NCI-H446 (cell line): ENCODE measurements at regions not wholly inside any gene's neighbourhood (a gene's known extent, or its start where the extent isn't known, plus 50 kb on each side); places are given as distances from the start of the nearest gene placed in this dataset.

Experiments
- DNase-seq, 2 experiments: peaks; one replicate each; lab custom pipeline; 2025; lab: John Stamatoyannopoulos, UW

DNA sequence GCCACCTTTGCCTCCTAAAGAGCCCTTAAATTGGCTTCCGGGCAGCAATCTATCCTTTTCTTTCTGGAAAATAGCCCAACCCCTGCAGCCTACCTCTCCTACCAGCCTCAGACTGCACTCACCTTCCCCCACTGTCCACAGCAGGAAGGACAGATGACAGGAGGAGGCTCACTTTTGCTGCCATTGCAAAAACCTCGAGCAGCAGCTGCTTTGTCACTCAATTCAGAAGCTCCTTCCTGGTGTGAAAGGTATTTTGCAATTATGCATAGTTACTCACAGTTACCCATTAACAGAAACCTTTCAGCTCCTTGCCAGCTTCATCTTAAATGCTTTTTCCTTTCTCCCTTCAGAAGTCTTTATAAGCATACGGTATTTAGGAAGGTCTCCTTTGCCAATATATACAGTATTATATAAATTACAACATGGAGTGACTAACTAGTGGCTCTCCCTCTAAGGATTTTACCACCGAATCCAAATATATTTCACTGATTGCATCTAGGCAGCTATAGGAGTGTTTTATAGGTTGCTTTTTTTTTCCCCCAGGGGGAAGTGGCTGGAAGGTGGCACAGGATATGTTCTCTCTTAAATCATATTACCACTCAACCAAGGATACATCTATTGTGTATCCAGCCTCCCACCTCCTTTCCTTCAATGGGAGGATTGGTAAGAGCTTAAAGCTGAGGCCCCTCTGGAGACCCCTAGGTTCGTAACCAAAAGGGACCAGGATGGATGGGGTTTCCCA is 142.1 kb upstream of the IPO9 start:
- no peak for DNase-seq

GRCh38 chr1:201688514-201688913 is 140.4 kb upstream of the IPO9 start:
- no peak for DNase-seq

- no peak for DNase-seq
These were observed 139.3 kb upstream of the IPO9 start for GRCh38 chr1:201689647-201690046.

- DNase-seq = no peak
These were observed 138.4 kb upstream of the IPO9 start for GRCh38 chr1:201690528-201690927.

GRCh38 chr1:201691716-201692554 is 137.0 kb upstream of the IPO9 start:
- no peak for DNase-seq

DNA sequence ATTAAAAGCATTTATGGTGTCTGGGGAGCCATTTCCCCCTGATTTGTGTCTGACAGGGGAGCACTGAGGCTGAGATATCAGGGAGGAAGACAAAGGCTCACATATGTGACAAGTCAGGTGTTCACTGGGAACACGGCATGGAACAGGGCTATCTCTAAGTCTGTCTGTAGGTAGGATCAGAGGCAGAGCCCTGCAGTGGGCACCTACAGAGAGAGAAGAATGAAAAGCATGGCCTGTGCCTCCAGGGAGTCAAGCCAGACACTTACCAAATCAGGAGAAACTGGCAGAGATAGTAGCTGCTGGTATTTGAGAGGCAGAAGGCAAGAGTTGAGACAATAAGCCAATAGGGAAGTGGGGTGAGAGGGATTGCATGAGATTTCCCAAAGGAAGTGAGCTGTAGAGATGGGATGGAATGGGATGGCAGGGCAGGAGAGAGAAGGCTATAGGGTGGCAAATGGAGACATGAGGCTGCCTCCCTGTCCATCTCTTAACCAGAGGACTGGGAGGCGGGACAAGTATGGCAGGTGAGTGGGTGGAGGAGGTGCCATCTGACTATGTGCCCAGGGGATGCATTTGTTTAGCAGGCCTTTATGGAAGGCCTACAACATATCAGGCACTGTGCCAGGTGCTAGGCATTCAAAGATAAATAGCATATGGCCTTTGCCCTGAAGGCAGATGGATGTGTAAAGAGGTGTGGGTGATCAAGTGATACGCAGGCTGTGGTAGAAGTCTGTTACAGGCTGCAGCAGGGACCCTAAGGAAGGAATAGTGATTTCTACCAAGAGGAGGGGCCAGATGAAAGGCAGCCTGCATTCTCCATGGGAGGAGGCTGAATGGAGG is 136.2 kb upstream of the IPO9 start:
- peak; percentile 53 to 82 for DNase-seq

- DNase-seq = no peak
These were observed 134.9 kb upstream of the IPO9 start for GRCh38 chr1:201693890-201694607.

- DNase-seq = no peak
These were observed 134.2 kb upstream of the IPO9 start for GRCh38 chr1:201694608-201695335.

- no peak for DNase-seq
These were observed 133.3 kb upstream of the IPO9 start for GRCh38 chr1:201695607-201696006.

- peak; percentile 94 to 99 for DNase-seq
These were observed 132.7 kb upstream of the IPO9 start for GRCh38 chr1:201696217-201696761.

- DNase-seq = no peak
These were observed 131.8 kb upstream of the IPO9 start for GRCh38 chr1:201697174-201697573.

- DNase-seq = no peak
These were observed 127.1 kb upstream of the IPO9 start for GRCh38 chr1:201701831-201702230.

DNA sequence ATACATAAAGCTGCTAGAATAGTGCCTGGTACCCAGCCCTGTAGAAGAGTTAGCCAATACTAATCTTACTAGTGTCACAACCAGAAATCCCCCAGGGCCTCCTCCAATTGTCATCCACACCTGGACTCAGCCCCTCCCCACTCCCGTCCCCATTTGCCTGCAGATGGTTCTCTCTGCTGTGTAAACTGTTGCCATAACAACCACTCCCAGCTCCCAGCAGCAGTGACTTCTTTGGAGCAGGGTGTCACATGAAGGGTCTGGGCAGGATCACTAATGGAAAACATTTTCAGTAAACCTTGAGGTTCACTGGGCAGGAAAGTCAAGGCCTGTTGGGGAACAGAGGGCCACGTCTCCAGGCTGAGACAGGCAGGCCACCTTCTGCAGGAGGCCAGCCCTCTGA is 126.0 kb upstream of the IPO9 start:
- peak in 1 of 2 experiments; percentile 63 for DNase-seq

- peak; percentile 52 to 86 for DNase-seq
These were observed 125.1 kb upstream of the IPO9 start for GRCh38 chr1:201703621-201704438.

DNA sequence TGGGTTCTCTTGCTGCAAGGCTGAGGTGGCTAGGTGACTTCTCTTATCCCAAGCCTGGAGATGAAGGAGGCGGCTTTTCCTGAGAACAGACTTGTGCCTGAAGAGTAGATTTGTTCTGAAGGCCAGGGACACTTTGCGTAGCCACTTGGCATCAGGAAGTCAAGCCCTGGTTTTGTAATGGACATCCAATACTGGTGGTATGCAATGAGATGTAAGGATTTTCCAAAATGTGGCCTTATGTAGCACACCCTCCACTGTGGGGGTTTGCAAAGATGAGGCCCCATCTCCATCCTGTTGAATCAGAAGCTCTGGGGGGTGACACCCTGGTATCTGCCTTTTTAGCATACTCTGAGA is 124.5 kb upstream of the IPO9 start:
- no peak for DNase-seq

GRCh38 chr1:201705389-201705788 is 123.6 kb upstream of the IPO9 start:
- DNase-seq = no peak

DNA sequence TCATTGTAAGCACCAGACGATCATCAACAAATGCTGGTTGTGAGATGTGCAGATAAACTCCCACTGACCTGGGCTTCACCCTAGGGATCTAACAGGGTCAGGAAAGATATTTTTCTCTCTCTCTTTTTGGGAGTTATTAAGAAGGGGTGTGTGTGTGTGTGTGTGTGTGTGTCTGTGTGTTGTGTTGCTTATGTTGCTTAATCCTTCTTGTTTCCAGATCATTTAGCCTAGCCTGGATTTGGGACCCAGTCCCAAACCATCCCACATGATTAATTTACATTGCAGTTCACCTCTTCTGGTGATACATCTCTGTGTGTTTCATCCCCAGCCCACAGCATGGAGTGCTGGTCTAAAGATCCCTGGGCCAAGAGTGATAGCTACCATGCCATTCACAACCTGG is 122.8 kb upstream of the IPO9 start:
- DNase-seq = peak in 1 of 2 experiments; percentile 44

DNA sequence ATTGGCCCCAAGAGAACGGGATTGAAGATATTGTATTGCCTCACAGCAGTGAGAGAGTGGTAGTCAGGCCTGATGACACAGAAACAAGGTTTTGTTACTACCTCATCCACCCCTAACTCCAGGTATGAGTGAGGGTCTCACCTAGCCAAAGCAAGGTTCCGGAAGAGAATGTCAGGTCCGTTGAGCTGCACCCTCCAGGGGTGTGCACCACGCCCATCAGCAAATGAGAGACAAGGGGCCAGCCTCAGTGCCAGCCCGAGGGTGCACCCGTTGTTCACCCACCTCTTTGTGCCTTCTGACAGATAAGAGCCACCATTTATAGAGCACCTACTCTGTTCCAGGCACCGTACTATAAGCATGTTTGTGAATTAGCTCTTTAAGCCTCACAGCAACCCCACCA is 121.9 kb upstream of the IPO9 start:
- no peak for DNase-seq

DNA sequence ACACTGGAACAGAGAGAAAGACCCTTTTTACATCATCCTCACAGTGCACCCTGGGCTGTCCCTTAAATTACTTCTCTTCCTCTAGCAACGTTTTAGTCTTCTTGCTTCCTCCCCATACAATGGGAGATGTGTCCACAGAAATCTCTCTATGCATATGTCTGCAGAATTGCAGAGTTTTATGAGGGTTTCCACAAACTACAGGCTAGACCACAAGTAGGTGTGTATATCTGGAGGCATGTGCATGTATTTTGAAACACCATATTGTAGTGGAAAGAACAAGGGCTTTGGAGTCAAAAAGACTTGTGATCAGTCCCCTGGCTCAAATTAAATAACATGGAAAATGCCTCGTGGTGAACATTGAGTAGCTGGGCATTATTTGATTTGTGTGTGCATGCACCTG is 121.3 kb upstream of the IPO9 start:
- DNase-seq = no peak

DNA sequence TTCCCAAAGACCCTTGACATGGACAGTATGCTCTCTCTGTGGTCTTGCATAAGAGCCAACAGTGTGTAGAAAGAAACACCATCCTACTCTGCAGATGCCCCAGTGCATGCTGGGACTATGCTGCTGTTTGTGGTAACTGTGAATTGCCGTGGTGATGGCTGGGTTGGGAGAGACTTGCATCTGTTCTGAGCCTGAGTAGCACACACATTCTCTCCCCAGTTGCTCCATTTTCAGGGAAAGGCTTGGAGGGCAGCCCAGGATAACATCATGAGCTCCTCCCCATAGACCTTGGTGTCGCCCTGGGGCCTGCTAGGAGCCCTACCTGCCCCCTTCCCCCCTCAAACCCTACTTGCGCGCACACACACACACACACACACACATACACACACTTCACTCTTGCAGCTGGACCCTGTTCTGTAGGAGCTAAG is 120.9 kb upstream of the IPO9 start:
- DNase-seq = peak in 1 of 2 experiments; percentile 40
